HG02588 (cell line): ENCODE measurements at regions not wholly inside any gene's neighbourhood (a gene's known extent, or its start where the extent isn't known, plus 50 kb on each side); places are given as distances from the start of the nearest gene placed in this dataset.

Experiments used
- ATAC-seq: cut with Tn5 transposase; IDR thresholded peaks from one replicate; pipeline ENCODE4 v1.9.1; 2021; ENCODE audit warnings: mild to moderate bottlenecking, moderate library complexity; ENCODE audit not compliant: unreplicated experiment

GRCh38 chr5:34526682-34527305, 129.3 kb upstream of the RAI14 start:
- ATAC-seq = no peak

DNA sequence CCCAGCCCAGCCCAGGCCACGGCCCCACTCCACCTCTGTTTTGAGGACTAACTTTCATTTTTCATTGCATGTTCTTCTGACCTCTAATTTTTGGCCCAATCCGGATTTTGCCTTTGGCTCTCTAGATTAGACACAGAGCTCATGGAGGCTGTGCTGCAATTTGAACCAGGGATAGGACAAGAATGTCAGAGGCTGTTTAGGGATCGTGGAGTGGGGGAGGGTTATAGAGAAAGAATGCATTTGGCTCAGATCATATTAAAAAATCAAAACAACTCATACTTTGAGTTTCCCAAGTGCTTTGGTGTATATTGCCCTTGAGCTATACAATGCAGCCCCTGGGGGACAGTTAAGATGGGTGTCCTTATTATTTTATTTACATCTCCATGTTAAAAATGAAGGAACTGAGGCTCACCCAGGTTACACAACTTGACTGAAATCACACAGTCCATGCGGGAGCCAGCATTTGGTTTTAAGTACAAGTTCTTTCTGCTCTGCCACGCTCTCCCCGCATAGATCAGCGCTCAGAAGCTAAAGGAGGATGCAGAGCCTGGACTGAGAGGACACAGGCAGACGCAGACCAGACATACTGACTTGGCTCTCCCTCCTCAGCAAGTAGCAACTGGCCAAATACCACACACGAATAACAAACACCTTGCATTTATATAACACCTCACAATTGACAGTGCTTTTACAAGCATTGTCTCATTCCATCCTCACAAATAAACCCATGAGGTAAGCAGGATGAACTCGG, 126.4 kb upstream of the RAI14 start:
- ATAC-seq = no peak

GRCh38 chr5:34530637-34531036, 125.5 kb upstream of the RAI14 start:
- ATAC-seq = no peak

DNA sequence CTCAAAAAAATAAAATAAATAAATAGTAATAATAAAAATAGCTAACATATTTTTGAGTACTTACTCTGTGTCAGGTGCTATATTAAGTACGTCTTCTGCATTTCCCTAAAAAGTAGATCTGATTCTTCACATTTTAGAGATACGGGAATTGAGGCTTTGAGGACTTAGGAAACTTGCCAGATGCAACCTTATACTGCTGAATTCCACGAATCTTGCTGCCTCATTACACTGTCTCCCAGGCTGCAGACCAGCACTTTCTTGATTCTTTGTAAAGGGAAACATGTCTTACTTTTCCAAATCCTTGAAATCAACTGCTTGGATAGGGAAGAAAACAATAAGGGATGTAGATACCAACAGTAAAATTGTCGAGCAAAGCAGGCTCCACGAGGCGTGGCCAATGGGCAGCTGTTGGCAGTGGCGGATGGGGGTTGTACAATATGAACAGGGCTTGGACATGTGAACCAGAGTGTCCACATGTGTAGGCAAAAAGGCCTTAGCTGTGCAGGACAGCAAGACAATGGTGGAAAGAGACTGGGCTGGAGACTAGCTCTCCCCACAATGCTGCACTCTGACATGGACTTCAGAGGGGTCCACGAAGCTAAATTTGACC, 124.3 kb upstream of the RAI14 start:
- no peak for ATAC-seq

DNA sequence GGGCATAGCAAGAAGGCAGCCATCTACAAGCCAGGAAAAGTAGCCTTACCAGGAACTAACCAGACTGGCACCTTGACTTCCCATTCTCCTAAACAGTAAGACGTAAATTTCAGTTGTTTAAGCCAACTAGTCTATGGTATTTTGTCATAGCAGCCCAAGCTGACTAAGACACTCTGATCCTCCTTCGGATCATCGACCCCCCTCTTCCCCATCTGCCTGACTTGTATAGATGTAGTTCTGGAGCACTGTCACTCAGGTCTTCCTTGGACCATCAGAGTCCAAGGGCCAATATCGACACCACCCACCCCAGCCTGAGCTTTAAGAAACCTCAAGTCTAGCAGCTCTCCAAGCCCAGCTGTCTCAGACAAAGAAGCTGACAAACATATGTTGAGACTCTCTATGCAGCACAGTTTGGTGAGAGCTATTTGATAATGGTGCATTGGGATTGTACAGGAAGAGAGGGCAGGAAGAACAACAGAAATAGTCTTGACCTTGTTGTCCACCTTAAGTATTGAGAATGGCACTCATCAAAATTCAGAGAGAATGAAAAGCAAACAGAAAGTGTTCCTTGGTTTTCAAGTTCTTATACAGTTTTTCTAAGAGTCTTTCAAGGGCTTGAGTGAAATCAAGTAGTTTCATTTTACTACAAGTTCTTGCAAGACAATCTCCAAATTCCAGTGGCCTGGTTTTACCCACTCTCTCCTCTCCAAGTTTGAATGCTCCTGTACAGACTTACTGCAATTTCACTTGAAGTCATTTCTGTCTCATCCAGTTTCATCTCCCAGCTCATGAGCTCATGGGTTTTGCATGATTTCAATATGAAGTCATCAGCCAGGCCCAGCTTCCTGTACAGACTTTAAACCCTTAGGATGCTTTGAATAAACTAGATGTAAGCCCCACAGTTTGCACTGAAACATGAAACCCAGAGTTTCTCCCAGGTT, 122.3 kb upstream of the RAI14 start:
- no peak for ATAC-seq

DNA sequence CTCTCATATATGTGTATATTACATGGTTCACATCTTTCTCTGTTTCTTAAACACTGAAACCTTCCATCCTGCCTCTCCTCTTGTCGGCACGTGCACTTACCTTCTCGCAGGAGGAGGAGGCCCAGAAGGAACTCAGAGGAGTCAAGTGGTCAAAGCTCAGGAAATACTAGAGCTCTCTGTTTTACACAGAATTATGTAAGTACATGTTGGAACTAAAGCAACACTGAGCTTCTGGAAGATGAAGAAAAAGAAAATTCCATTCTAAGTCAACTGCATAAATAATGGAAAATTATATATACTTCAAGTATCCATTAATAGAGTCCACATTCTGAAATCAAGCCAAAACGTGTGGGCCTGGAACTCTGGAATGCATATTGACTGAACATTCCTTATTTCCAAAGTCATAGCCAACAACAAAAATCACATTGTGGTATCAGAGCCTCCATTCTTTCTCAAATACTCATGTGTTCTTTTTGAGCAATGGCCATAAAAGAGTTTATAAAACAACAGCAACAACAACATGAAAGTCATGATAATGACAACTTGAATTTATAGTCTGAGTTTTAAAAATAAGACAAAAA, 121.5 kb upstream of the RAI14 start:
- ATAC-seq = no peak

- no peak for ATAC-seq
Measured at GRCh38 chr5:34535433-34535832, 120.7 kb upstream of the RAI14 start.

DNA sequence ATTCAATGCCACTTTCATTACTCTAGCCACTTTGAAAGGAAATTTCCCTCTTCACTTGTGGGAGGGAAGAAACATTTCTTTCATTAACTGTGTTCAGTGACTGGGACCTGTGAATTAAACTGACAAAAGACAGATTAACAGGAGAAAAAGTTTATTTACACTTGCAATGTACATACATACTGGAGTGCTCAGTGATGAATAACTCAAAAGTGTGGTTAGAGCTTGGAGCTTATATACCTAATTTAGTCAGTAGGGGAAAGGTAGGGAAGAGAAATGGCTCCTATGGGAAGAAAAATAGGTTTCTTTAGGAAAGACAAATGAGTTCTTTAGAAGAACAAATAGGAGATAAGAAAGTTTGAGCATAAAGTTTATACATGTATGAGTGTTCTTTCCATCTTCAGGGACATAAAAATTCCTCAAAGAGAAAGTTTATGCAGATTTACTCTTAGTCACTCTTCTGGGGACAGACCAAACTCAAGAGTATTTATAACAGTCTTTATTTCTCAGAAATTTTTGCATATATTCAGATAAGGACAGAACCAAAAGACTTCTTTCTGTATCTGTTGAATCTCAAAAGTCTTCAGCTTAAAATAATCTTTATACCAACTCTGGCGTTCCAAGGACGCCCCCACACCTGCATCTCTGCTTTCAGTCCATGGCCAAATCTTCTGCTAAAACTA, 120.0 kb upstream of the RAI14 start:
- no peak for ATAC-seq

GRCh38 chr5:34536699-34537098, 119.4 kb upstream of the RAI14 start:
- ATAC-seq = no peak

DNA sequence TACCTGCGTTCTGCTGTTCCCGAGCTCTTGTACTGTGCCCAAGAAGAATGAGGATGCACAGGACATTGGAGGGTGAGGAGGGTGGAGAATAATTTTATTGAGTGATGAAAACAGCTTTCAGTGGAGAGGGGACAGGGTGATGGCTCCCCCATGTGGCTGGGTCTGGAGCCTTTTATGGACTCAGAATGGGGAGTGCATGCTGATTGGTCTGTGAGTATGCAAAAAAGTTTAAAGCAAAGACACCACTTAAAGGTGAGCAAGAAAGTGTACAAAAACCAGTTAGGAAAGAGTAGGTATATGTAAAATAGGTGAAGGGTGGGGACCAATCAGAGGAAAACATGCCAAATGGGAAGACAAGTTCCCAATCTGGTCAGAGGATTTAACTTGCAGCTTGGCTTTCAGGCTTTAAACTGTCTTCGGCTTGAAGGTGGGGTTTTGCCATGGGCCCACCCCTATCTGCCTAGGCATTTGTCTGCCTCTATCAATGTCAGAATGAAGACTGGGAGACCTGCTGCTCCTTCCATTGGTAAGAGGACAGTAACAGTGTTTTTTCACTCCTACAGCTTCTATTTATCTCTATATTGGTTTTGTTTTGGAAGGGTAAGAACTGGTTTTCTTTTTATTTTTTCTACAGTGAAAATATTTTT, 118.0 kb upstream of the RAI14 start:
- no peak for ATAC-seq

DNA sequence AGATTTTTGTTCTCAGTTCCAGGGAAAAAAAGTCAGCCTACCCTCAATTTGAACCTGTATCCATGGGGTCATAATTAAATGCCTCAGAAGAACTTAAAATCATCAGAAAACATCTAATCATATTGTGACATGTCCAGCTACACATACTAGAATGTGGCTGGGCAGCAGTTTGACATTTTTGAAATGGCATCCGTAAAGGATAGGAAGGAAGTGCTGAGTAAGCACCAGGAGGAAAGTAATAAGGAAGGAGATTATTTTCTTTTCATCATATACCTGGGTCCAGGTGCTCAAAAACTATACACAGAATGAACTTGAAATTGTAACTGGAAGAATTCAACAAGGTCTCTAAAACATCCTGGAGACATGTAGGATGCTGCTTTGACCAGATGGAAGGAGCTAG, 116.9 kb upstream of the RAI14 start:
- no peak for ATAC-seq

DNA sequence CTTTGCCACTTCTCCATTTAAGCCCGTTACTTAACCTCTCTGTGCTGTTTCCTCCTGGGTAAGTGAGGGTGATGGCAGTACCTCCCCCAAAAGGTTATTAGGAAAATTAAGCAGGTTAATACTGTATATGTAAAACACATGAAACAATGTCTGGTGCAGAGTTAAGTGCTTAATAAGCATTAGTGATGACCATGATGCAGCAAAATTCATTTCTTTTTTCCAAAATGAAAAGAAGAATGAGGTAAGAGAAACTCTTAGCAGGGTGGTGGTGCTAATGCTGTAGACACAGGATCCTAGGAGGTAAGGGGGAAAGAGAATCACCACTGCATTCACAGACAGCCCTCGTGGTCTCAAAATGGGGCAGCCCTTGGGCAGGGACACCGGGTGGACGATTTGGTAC, 115.1 kb upstream of the RAI14 start:
- no peak for ATAC-seq

DNA sequence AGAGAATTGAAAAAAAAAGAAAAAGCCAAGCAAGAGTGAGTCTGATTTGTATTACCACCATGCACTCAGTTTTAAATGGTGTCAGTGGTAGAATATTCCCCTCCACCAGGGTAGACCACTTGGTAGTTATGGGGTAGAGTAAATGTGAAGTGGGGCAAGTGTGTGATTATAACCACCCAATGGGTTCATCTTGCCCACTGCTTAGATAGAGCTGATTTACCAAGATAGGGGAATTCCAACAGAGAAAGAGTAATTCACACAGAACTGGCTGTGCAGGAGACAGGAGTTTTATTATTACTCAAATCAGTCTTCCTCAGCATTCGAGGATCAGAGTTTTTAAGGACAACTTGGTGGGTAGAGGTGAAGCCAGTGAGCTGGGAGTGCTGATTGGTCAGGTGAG, 113.3 kb upstream of the RAI14 start:
- ATAC-seq = no peak

DNA sequence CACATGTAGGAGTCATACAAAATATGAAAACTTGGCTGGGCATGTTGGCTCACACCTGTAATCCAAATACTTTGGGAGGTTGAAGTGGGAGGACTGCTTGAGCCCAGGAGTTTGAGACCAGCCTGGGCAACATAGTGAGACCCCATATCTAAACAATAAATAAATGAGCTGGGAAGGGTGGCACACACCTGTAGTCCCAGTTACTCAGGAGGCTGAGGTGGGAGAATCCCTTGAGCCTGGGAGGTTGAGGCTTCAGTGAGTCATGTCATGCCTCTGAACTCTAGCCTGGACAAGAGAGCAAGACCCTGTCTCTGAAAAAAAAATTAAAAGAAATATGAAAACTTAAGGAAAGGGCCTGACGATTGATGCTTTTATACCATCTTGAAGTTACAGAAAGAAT, 112.4 kb upstream of the RAI14 start:
- no peak for ATAC-seq

- ATAC-seq = no peak
Measured at GRCh38 chr5:34544403-34544802, 111.7 kb upstream of the RAI14 start.

- no peak for ATAC-seq
Measured at GRCh38 chr5:34545164-34545563, 111.0 kb upstream of the RAI14 start.

- no peak for ATAC-seq
Measured at GRCh38 chr5:34545626-34546025, 110.5 kb upstream of the RAI14 start.

DNA sequence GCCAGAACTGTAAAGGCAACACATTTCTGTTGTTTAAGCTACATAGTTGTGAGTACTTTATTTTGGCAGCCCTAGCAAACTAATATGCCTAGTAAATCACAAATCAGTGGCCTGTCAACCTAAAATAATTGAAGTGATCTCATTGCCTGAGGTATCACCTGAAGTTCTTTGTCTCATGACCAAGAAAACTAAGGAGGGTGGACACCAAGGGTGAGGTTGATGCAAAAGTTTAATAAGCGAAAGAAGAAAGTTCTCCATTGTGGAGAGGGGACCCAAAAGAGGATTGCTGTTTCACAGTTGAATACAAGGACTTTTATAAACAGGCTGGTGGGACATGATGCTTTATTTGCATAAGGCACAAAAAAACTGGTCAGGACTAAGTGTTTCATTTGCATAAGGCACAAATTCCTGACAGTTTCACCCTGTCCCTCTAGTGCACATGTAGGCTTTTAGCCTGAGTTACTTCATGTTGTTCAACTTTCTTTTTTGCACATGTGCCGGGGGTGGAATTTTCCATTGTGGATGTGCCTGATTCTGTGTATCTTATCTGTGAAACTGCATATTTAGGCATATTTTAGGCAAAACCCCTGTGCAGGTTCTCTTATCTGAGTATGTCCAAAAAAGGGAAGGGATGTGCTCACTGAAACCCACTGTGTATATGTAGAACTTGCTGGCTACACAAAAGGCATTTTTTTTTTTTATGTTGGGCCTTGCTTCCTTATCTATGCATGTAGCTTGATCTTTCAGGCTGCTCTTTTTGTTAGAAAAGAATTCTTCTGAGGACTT, 108.6 kb upstream of the RAI14 start:
- ATAC-seq = no peak

GRCh38 chr5:34548086-34548403, 108.1 kb upstream of the RAI14 start:
- ATAC-seq = no peak
